Calu3 (cell line): ENCODE measurements at regions not wholly inside any gene's neighbourhood (a gene's known extent, or its start where the extent isn't known, plus 50 kb on each side); places are given as distances from the start of the nearest gene placed in this dataset.

ENCODE experiments used
- BruUV-seq: library from RNA; stranded (reverse); fragments of 400-500 nt; replicated peaks from 2 replicates; lab custom pipeline; 2021; lab: Mats Ljungman, UMichigan
- CTCF ChIA-PET: fragments of 300-600 bp; sonication (Branson Sonifier 250); formaldehyde crosslinking; loops from one replicate; lab custom pipeline; 2022; ENCODE audit warnings: antibody characterized with exemption; lab: Charles Lee
- DNase-seq: peaks from one replicate; pipeline ENCODE4 v3.0.0; 2022
- H3K27ac Mint-ChIP-seq: one replicate; pipeline ENCODE4 v1.8.0; 2022; ENCODE audit warnings: mixed read lengths; ENCODE audit not compliant: unreplicated experiment
- H3K27me3 Mint-ChIP-seq: one replicate; pipeline ENCODE4 v1.8.0; 2022; ENCODE audit warnings: mixed read lengths; ENCODE audit not compliant: unreplicated experiment
- H3K36me3 Mint-ChIP-seq: one replicate; pipeline ENCODE4 v1.8.0; 2022; ENCODE audit warnings: mild to moderate bottlenecking, moderate library complexity, mixed read lengths; ENCODE audit not compliant: insufficient read depth, unreplicated experiment
- H3K4me1 Mint-ChIP-seq: one replicate; pipeline ENCODE4 v1.8.0; 2022; ENCODE audit warnings: mild to moderate bottlenecking, low read depth, mixed read lengths; ENCODE audit not compliant: unreplicated experiment
- H3K4me3 Mint-ChIP-seq: one replicate; pipeline ENCODE4 v1.8.0; 2022; ENCODE audit warnings: mild to moderate bottlenecking, low read depth, moderate library complexity, mixed read lengths; ENCODE audit not compliant: unreplicated experiment
- H3K9me3 Mint-ChIP-seq: one replicate; pipeline ENCODE4 v1.8.0; 2022; ENCODE audit warnings: low read depth, mixed read lengths; ENCODE audit not compliant: unreplicated experiment
- intact Hi-C: fragments of 100-400 bp; cut with micrococcal nuclease; formaldehyde crosslinking; loops from one replicate; pipeline ENCODE4 v1.10.0; 2022; ENCODE audit not compliant: unreplicated experiment
- TF ChIP-seq, protein P1 (sequence below): fragments of 200-600 bp; IDR thresholded peaks from one replicate; pipeline ENCODE4 v1.8.0; 2022; ENCODE audit warnings: antibody characterized with exemption; ENCODE audit not compliant: unreplicated experiment

DNA sequence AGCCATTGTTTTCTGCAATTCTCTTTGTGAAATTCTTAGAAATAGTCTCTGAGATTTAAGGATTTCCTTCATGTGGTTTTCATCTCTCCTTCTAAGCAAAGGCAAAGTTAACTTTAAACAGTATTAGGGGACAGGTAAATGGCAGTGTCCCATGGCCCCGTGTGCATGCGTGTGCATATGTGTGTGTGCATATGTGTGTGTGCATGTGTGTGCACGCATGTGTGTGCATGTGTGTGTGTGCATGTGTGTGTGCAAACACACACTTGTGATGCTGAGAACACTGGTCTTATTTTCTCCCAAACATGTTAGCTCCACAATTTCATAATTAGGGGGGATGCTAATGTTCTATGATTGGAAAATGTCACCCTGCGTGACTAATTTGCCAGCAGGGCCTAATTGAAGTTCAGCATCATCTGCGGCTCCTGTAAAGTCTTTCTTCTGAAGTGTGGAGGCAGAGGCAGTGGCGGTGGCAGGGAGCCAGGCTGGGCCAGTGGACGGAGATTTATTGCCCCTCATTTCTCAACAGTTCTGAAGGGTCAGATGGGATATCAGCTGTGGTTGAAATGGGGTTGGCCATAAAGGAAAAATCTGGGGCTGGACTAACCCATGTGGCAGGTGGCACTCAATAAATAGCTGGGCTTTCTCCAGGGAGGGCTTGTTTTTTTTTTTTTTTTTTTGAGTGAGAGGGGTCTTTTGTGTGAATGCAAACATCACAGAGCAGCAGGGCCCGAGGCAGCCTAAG lies 289.3 kb upstream of the PODXL start:
- DNase-seq: no peak
- TF ChIP-seq, protein P1, sequence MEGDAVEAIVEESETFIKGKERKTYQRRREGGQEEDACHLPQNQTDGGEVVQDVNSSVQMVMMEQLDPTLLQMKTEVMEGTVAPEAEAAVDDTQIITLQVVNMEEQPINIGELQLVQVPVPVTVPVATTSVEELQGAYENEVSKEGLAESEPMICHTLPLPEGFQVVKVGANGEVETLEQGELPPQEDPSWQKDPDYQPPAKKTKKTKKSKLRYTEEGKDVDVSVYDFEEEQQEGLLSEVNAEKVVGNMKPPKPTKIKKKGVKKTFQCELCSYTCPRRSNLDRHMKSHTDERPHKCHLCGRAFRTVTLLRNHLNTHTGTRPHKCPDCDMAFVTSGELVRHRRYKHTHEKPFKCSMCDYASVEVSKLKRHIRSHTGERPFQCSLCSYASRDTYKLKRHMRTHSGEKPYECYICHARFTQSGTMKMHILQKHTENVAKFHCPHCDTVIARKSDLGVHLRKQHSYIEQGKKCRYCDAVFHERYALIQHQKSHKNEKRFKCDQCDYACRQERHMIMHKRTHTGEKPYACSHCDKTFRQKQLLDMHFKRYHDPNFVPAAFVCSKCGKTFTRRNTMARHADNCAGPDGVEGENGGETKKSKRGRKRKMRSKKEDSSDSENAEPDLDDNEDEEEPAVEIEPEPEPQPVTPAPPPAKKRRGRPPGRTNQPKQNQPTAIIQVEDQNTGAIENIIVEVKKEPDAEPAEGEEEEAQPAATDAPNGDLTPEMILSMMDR: no peak
- Mint-ChIP-seq H3K9me3 (no peaks in the 10 kb centered on the region), H3K4me3 (no peak overlapping the region), H3K4me1 (no peaks in the 10 kb centered on the region), H3K36me3 (peaks cover 5% of the 10 kb centered on the region), H3K27me3 (peaks cover 89% of the 10 kb centered on the region), H3K27ac (no peak overlapping the region)
- intact Hi-C loops: no loop called here
- CTCF ChIA-PET: interaction anchor here (0.8 kb wide), 1 partner anchor 13 kb away, joined by 4 read pairs; no protein-coding TSS in a partner anchor
- BruUV-seq: no TSS peak

- peaks cover 5% of the 10 kb centered on the region for H3K36me3 Mint-ChIP-seq
- peaks cover 89% of the 10 kb centered on the region for H3K27me3 Mint-ChIP-seq
- H3K27ac Mint-ChIP-seq: no peak overlapping the region
- H3K9me3 Mint-ChIP-seq: no peaks in the 10 kb centered on the region
- no peak for DNase-seq
- intact Hi-C loops: no loop called here
- CTCF ChIA-PET: interaction anchor here (0.6 to 1.8 kb wide), 3 partner anchors 10 to 91 kb away, joined by 3 to 5 read pairs (median 4); no protein-coding TSS in a partner anchor
- no TSS peak for BruUV-seq
- H3K4me1 Mint-ChIP-seq: no peaks in the 10 kb centered on the region
- H3K4me3 Mint-ChIP-seq: no peak overlapping the region
- TF ChIP-seq, protein P1: no peak
These were observed 287.9 kb upstream of the PODXL start for GRCh38 chr7:131844369-131844768.

DNA sequence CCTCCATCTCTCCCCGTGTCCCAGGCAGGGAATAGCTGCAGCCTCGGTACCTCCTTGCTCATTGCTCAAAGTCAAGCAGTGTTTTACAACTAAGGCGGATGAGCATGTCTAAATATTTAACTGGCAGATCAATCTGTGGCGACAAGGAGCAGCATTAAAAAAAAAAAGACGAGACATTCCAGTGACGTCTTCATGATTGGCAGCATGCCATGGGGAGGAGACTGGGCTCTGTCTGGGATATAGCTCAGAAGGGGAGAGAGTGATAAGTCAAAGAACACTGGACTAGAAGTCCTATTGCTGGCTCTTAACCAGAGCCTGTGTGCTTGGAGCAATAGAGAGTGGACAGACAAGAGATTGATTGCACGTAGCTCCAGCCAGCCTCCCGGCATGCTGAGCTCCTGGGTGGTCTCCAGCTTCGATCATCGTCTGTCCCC lies 287.5 kb upstream of the PODXL start:
- Mint-ChIP-seq H3K27ac (no peak overlapping the region), H3K27me3 (peaks cover 86% of the 10 kb centered on the region), H3K9me3 (no peaks in the 10 kb centered on the region), H3K4me3 (no peak overlapping the region), H3K36me3 (peaks cover 5% of the 10 kb centered on the region), H3K4me1 (no peaks in the 10 kb centered on the region)
- intact Hi-C loops: no loop called here
- CTCF ChIA-PET: interaction anchor here (1.3 to 1.8 kb wide), 2 partner anchors 9 to 15 kb away, joined by 4 to 5 read pairs; no protein-coding TSS in a partner anchor
- no TSS peak for BruUV-seq
- TF ChIP-seq, protein P1: no peak
- DNase-seq: peak; percentile 4

- CTCF ChIA-PET: no interaction called here
- TF ChIP-seq, protein P1: no peak
- H3K27ac Mint-ChIP-seq: no peak overlapping the region
- H3K27me3 Mint-ChIP-seq: peaks cover 73% of the 10 kb centered on the region
- no peak overlapping the region for H3K4me3 Mint-ChIP-seq
- H3K9me3 Mint-ChIP-seq: no peaks in the 10 kb centered on the region
- intact Hi-C loops: no loop called here
- no peak for DNase-seq
- no peaks in the 10 kb centered on the region for H3K4me1 Mint-ChIP-seq
- no TSS peak for BruUV-seq
- no peaks in the 10 kb centered on the region for H3K36me3 Mint-ChIP-seq
These were observed 283.7 kb upstream of the PODXL start for GRCh38 chr7:131839967-131840690.
